HCT116 (cell line): ENCODE measurements at regions not wholly inside any gene's neighbourhood (a gene's known extent, or its start where the extent isn't known, plus 50 kb on each side); places are given as distances from the start of the nearest gene placed in this dataset.

Experiments used
- ATAC-seq: fragments of 200-7000 bp; cut with Tn5 transposase; 2 replicates; pipeline ENCODE4 v1.9.1; 2020; ENCODE audit warnings: mild to moderate bottlenecking, moderate library complexity
- BruUV-seq: library from RNA; stranded (reverse); fragments of 400-500 nt; replicated peaks from 2 replicates; lab custom pipeline; 2021; lab: Mats Ljungman, UMichigan
- CTCF ChIA-PET: fragments of 300-600 bp; sonication (Branson Sonifier 250); formaldehyde crosslinking; loops from one replicate; lab custom pipeline; 2021; ENCODE audit warnings: antibody characterized with exemption; lab: Charles Lee
- POLR2A ChIA-PET: fragments of 300-600, 350-600 bp; sonication (Branson Sonifier 250); formaldehyde crosslinking; loops from one replicate; lab custom pipeline; 2021; ENCODE audit warnings: antibody characterized with exemption; lab: Charles Lee
- RAD21 ChIA-PET, 2 experiments: fragments of 300-600 bp; sonication (Branson Sonifier 250); formaldehyde crosslinking; loops; one replicate each; lab custom pipeline; 2023; ENCODE audit warnings: low total read pairs in 2 of 2; ENCODE audit not compliant: uncharacterized antibody in 2 of 2, unreplicated experiment in 2 of 2, low non-redundant PET in 1 of 2; lab: Charles Lee
- DNase-seq: peaks from one replicate; pipeline ENCODE4 v3.0.0-alpha.2; 2010; ENCODE audit warnings: low read depth, low spot score
- H2AFZ ChIP-seq: fragments of 200-600 bp; shearing (Covaris generic), sonication (generic); 2 replicates; pipeline ENCODE4 v1.6.1; 2017; ENCODE audit warnings: low read depth, mixed run types, mixed read lengths, antibody characterized with exemption, low read length; ENCODE audit not compliant: poor library complexity, severe bottlenecking
- H3K27ac ChIP-seq: 2 replicates; pipeline ENCODE4 v1.5.1; 2012; ENCODE audit warnings: low read depth, low read length
- H3K27me3 ChIP-seq: fragments of 200-600 bp; sonication (generic); 2 replicates; pipeline ENCODE4 v1.6.1; 2016; ENCODE audit warnings: mixed run types, low read length, mixed read lengths; ENCODE audit not compliant: insufficient read depth
- H3K36me3 ChIP-seq, 2 experiments: fragments of 200-500 bp in 1 of 2; fragments of 200-600 bp in 1 of 2; sonication (Bioruptor generic) in 1 of 2; sonication (generic) in 1 of 2; 2 replicates each; pipeline versions ENCODE4 v1.5.1 to v1.6.1; 2014 to 2016; ENCODE audit warnings: low read length in 2 of 2, inconsistent platforms in 1 of 2, mixed read lengths in 1 of 2, mixed run types in 1 of 2; ENCODE audit not compliant: insufficient read depth in 2 of 2, control insufficient read depth in 1 of 2
- H3K4me1 ChIP-seq, 2 experiments: fragments of 200-600 bp in 1 of 2; sonication (generic) in 1 of 2; 2 replicates each; pipeline versions ENCODE4 v1.5.1 to v1.6.1; 2012 to 2017; ENCODE audit warnings: low read length in 2 of 2, inconsistent platforms in 1 of 2, mild to moderate bottlenecking in 1 of 2, mixed read lengths in 1 of 2, mixed run types in 1 of 2, moderate library complexity in 1 of 2; ENCODE audit not compliant: insufficient read depth in 2 of 2, control insufficient read depth in 1 of 2
- H3K4me2 ChIP-seq: fragments of 200-600 bp; sonication (generic); 2 replicates; pipeline ENCODE4 v1.6.1; 2017; ENCODE audit warnings: mixed run types, low read length, mixed read lengths
- H3K4me3 ChIP-seq, 2 experiments: fragments of 200-600 bp in 1 of 2; sonication (generic) in 1 of 2; replicated peaks in 1 of 2; 2 replicates each; pipeline ENCODE4 v1.5.1; 2011 to 2016; ENCODE audit warnings: low read length in 2 of 2, control low read depth in 1 of 2, low read depth in 1 of 2, mild to moderate bottlenecking in 1 of 2, mixed read lengths in 1 of 2, mixed run types in 1 of 2
- H3K79me2 ChIP-seq: fragments of 200-600 bp; sonication (generic); 2 replicates; pipeline ENCODE4 v1.6.1; 2017; ENCODE audit warnings: mild to moderate bottlenecking, mixed run types, low read length, moderate library complexity, mixed read lengths; ENCODE audit not compliant: insufficient read depth
- H3K9ac ChIP-seq: fragments of 200-600 bp; sonication (generic); 2 replicates; pipeline ENCODE4 v1.6.1; 2016; ENCODE audit warnings: low read length, mixed read lengths
- H3K9me2 ChIP-seq: fragments of 200-600 bp; sonication (generic), shearing (Covaris generic); 2 replicates; pipeline ENCODE4 v1.6.1; 2017; ENCODE audit warnings: mixed run types, mild to moderate bottlenecking, moderate library complexity; ENCODE audit not compliant: insufficient read depth
- H3K9me3 ChIP-seq, 2 experiments: fragments of 200-500 bp in 1 of 2; fragments of 200-600 bp in 1 of 2; sonication (Bioruptor generic) in 1 of 2; sonication (generic) in 1 of 2; 2 replicates each; pipeline ENCODE4 v1.6.1; 2014 to 2017; ENCODE audit warnings: low read length in 2 of 2, mixed read lengths in 2 of 2, inconsistent platforms in 1 of 2, low read depth in 1 of 2, mild to moderate bottlenecking in 1 of 2, mixed run types in 1 of 2, moderate library complexity in 1 of 2; ENCODE audit not compliant: control insufficient read depth in 1 of 2, insufficient read depth in 1 of 2
- H4K20me1 ChIP-seq: fragments of 200-600 bp; sonication (generic), shearing (Covaris generic); 2 replicates; pipeline ENCODE4 v1.6.1; 2017; ENCODE audit warnings: mixed run types, mild to moderate bottlenecking, moderate library complexity; ENCODE audit not compliant: insufficient read depth
- CBX3 ChIP-seq: IDR thresholded peaks from 2 replicates; pipeline ENCODE4 v1.6.1; 2012; ENCODE audit warnings: low read depth
- CEBPB ChIP-seq: IDR thresholded peaks from 2 replicates; pipeline ENCODE4 v1.6.1; 2012; ENCODE audit warnings: low read depth
- EZH2 ChIP-seq: fragments of 200-600 bp; sonication (generic); IDR thresholded peaks from 2 replicates; pipeline ENCODE4 v1.6.1; 2017; ENCODE audit warnings: antibody characterized with exemption, mixed run types
- JUND ChIP-seq: IDR thresholded peaks from 2 replicates; pipeline ENCODE4 v1.6.1; 2012
- ZFX ChIP-seq: fragments of 450-650 bp; IDR thresholded peaks from 2 replicates; pipeline ENCODE4 v1.6.1; 2017
- ZNF274 ChIP-seq: fragments of 200-500 bp; sonication (Bioruptor generic); IDR thresholded peaks from 2 replicates; pipeline ENCODE4 v1.6.1; 2014; ENCODE audit warnings: mild to moderate bottlenecking, low read depth, low read length, inconsistent platforms
- intact Hi-C: fragments of 100-400 bp; cut with micrococcal nuclease; formaldehyde crosslinking; loops from 2 replicates; pipeline ENCODE4 v1.10.0; 2022
- TF ChIP-seq, protein P1 (sequence below): IDR thresholded peaks from 2 replicates; pipeline ENCODE4 v1.6.1; 2012
- TF ChIP-seq, protein P2 (sequence below): IDR thresholded peaks from 2 replicates; pipeline ENCODE4 v1.6.1; 2012; ENCODE audit warnings: low read depth

DNA sequence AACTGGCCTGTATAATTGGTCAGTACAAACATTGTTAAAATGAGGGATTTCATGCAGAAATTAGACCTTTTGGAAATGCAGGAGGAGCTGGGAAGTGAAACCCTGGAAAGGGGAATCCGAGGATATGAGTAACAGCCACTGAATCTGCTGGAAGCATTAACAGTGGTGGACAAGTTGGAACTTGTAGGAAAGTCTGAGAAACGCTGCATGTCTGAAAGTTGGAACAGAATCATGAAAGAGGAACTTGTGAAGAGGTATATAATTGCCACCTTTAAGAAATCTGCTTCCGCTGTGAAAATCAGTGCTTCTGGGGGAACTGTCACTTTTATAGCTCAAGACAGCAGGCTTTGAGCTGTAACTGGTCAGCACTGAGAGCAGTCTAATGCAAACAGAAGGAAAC, 716.5 kb upstream of the PRR20A start:
- BruUV-seq = no TSS peak
- Histone ChIP-seq H3K79me2 (no peaks in the 10 kb centered on the region), H3K4me2 (no peak overlapping the region), H3K9me3 (peaks cover 4 to 25% of the 10 kb centered on the region in 2 experiments; a peak in 2 of 4 replicates), H4K20me1 (no peaks in the 10 kb centered on the region), H3K4me1 (no peaks in the 10 kb centered on the region), H3K36me3 (no peaks in the 10 kb centered on the region; a peak in 1 of 4 replicates), H3K9me2 (no peaks in the 10 kb centered on the region), H3K4me3 (no peak overlapping the region), H3K9ac (no peak overlapping the region), H3K27me3 (no peaks in the 10 kb centered on the region), H3K27ac (no peak overlapping the region), H2AFZ (no peak overlapping the region)
- ChIA-PET CTCF (no interaction called here), RAD21 (no interaction called here), POLR2A (no interaction called here)
- intact Hi-C loops = no loop called here
- TF ChIP-seq, protein P1, sequence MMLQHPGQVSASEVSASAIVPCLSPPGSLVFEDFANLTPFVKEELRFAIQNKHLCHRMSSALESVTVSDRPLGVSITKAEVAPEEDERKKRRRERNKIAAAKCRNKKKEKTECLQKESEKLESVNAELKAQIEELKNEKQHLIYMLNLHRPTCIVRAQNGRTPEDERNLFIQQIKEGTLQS = no peak
- TF ChIP-seq CBX3 (no peak), ZNF274 (no peak), JUND (no peak), ZFX (no peak), CEBPB (no peak), EZH2 (no peak)
- TF ChIP-seq, protein P2, sequence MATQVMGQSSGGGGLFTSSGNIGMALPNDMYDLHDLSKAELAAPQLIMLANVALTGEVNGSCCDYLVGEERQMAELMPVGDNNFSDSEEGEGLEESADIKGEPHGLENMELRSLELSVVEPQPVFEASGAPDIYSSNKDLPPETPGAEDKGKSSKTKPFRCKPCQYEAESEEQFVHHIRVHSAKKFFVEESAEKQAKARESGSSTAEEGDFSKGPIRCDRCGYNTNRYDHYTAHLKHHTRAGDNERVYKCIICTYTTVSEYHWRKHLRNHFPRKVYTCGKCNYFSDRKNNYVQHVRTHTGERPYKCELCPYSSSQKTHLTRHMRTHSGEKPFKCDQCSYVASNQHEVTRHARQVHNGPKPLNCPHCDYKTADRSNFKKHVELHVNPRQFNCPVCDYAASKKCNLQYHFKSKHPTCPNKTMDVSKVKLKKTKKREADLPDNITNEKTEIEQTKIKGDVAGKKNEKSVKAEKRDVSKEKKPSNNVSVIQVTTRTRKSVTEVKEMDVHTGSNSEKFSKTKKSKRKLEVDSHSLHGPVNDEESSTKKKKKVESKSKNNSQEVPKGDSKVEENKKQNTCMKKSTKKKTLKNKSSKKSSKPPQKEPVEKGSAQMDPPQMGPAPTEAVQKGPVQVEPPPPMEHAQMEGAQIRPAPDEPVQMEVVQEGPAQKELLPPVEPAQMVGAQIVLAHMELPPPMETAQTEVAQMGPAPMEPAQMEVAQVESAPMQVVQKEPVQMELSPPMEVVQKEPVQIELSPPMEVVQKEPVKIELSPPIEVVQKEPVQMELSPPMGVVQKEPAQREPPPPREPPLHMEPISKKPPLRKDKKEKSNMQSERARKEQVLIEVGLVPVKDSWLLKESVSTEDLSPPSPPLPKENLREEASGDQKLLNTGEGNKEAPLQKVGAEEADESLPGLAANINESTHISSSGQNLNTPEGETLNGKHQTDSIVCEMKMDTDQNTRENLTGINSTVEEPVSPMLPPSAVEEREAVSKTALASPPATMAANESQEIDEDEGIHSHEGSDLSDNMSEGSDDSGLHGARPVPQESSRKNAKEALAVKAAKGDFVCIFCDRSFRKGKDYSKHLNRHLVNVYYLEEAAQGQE = no peak
- DNase-seq (no peak), ATAC-seq (no peak)
